NCI-H524 treated with DMSO at 0.1 percent for 48 hours (cell line): ENCODE measurements at regions not wholly inside any gene's neighbourhood (a gene's known extent, or its start where the extent isn't known, plus 50 kb on each side); places are given as distances from the start of the nearest gene placed in this dataset.

Experiments
- DNase-seq: peaks from one replicate; lab custom pipeline; 2025; lab: John Stamatoyannopoulos, UW

DNA sequence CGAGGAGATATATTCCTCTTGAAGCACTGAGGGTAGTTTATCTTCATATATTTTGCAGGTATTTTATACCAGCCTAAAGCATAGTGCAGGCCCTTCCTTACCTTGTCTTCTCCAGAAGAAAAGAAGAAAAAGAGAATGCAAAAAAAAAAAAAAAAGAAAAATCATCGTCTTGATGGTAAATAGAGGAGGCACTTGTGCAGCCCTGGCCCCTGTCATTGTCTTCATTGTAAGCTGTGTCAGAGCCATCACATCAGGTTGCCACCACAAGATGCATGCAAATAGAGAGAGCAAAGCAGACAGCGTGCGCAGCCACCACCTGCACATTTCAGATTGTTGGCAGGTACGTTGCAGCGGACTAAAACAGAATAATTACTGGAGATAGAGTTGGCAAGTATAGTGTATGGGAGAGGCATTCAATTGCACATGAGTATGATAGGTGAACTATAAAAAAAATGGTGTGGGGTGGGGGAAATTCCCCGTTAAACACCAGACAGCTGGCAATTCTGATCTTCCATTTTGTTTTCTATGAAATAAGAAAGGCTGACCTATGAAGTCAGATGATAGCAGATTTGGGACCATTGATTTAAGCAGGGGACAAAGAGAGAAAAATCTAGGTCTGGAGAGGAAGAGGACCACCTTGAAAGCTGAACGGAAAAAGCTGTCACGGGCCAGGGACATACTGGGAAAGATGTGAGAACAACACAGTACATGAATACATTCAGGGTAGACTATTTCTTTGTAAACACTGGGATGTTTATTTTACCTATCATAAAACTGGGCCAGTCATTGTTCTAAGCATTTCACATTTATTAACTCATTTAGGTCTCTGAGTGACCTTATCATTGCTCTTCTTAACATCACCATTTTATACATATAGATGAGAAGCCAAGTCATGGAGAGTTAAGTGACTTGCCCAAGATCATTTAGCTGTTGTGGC is 306.3 kb upstream of the SP8 start:
- no peak for DNase-seq

- no peak for DNase-seq
Measured at GRCh38 chr7:21094589-21094988, 307.9 kb upstream of the SP8 start.

GRCh38 chr7:21099432-21099831 is 312.7 kb upstream of the SP8 start:
- no peak for DNase-seq

DNA sequence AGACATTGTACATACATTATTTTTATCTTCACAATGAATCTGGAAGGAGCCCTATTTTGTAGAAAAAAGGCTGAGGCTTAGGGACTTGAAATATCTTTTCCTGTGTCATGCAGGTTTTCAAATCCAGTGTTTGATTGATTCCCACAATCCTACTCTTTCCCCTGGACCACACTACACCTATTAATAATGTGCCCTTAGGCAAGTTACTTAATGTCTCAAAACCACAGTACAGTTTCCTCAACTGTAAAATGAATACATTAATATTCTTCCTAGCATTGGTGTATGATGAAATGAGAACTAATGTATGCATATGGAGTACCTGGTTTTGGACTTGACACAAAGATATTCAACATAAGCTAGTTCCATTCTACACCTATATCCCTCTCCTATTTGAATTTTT is 313.3 kb upstream of the SP8 start:
- DNase-seq: no peak

DNA sequence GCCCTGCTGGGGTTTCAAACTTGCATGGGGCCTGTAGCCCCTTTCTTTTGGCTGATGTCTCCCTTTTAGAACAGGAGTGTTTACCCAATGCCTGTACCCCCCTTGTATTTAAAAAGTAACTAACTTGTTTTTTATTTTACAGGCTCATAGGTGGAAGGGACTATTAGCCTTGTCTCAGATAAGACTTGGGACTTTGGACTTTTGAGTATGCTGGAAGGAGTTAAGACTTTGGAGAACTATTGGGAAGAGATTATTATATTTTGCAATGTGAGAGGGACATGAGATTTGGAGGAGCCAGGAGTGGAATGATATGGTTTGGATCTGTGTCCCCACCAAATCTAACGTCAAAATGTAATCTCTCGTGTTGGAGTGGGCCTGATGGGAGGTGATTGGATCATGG is 314.9 kb upstream of the SP8 start:
- no peak for DNase-seq

DNA sequence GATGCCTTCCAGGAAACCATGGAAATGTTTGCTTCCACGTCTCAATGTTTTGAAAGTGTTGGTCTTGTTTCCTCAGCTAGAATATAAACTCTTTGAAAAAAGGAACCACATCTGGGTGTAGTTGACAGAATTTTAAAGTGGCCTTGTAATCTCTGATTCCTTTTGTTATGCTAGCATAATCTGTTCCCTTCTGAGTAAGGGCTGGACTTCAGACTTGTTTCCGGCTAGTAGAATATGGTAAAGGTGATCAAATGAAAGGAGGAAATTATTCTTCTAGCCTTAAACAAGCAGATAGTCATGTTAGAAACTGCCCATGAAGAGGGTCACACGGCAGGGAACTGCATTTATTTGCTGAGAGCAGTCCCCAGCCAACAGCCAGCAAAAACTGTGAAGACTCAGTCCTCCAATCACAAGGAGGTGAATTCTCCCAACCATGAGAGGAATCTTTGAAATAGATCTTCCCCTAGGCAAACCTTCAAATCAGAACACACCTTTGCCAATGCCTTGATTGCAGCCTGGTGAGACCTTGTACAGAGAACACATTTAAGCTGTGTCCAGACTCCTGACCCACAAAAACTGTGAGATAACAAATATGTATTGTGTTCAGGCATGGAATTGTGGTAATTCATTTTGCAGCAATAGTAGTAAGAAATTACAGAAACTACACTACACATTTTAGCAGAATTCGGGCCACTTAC is 316.9 kb upstream of the SP8 start:
- DNase-seq: no peak

- DNase-seq: no peak
Measured at GRCh38 chr7:21104124-21104500, 317.4 kb upstream of the SP8 start.

DNA sequence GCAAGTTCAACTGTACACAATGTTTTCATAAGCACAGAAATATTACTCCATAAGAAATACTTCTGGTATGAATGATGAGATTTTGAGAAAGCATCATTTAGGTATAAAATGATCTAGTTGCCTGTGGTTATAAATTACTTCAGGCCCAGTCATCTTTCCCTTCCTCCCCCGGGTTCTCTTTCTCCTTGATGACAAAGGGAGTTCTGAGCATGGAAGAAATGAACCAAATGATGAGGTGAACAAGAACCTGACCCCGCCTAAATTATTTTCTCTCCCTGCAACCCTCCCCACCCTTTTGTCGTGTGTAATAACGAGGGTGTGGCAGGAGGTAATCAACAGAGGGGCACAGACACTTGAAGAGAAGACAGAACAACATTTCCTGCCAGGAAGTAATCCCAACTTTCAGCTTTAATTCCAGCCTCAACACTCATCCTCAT is 319.6 kb upstream of the SP8 start:
- DNase-seq: no peak

DNA sequence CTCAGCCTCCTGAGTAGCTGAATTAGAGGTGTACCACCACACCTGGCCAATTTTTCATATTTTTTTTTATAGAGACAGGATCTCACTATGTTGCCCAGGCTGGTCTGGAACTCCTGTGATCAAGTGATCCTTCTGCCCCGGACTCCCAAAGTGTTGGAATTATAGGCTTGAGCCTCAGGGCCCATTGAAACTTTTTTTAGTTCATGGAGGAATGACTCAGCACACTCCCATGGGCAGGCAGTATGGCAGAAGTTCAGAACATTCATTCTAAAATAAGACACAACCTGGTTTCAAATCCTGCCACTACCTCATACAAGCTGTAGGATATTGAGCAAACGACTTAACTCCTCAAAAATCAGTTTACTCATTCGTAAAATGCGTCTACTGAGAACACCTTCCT is 320.4 kb upstream of the SP8 start:
- DNase-seq: no peak

DNA sequence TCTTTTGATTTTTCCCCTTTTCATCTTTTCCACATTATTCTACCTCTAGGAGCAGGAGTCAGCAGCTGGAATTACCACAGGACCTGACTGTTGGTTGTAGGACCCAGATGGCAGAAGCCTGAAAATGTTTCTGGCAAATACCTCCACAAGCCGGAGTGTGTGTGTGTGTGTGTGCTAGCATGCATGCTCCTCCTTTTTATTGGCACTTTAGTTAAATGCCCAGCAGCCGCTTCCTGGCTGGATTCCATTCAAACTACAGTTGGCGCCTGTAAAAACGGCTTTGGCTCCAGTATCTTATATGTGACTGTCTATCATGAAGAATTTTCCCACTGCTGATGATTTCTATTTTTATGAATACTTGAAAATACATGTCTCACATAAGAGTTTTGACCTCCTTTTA is 319.7 kb upstream of the SP4 start:
- no peak for DNase-seq

DNA sequence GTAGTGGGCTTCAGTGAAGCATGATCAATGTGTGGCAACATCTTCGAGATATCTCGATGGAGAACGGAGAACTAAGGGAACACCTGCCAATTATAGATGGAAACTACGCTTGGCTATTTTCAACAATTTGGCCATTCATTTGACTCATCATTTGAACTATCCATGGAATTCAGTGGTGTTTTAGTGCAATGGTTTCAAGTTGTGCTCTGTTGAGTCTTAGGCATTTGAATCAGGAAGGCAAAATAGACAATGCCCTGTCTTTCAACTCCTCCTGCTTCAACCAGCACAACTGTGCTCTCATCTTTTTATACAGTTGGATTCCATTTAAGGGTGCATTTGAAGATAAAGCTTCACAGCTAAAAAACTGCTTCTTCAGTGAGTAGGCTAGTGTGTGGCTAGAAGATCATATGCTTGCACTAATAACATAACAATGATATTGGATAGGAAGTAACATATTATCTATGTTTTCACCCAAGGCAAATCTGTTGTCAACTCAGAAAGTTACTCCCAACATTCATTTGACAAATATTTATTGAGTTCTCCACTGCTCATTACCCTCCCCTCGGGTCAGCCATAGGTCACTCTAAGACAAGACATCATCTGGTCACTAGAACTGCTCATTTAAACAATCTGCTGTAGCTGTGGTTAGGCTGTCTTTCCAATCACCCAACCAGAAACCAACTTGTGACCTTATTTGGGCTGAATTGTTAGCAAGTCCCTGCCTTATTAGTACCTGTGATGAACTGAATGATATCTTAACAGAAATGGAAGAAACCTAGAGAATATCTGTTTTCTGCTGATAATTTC is 314.1 kb upstream of the SP4 start:
- no peak for DNase-seq

- DNase-seq: no peak
Measured at GRCh38 chr7:21123586-21123985, 304.3 kb upstream of the SP4 start.

DNA sequence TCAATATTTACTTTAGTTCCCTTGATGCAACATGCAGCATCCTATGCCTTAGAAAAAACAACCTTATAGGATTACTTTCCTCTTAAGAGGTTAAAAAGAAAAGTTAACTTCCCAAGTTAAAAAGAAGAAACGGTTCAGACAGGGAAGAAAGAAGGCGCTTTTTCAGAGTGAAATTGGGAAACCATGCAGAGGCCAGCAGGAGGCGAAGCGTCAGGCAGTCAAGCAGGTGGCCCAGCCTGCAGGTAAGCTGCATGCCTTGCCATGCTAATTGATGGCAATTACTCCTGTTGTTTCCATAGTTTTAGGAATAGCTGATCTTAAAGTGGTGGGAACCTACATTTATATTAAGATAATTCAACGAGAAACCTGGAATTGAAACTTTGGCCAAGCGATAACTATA is 302.6 kb upstream of the SP4 start:
- no peak for DNase-seq

- DNase-seq: no peak
Measured at GRCh38 chr7:21128062-21128817, 299.6 kb upstream of the SP4 start.

- no peak for DNase-seq
Measured at GRCh38 chr7:21131897-21132296, 296.0 kb upstream of the SP4 start.

GRCh38 chr7:21134631-21135030 is 293.3 kb upstream of the SP4 start:
- DNase-seq: no peak

DNA sequence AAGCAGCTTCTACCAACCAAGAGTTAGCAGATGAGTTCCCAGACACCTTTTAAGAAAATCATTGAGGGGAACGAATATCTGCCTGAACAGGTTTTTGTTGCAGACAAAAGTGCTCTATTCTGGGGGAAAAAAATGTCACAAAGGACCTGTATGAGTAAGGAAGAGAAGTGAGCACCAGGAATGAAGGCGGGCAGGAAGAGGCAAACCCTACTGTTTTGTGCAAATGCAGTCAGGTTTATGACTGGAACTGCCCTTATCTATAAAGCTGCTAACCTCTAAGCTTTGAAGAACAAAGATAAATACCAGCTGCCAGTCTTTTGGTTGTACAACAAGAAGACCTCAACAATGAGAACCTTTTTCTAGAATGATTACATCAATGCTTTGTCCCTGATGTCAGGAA is 292.4 kb upstream of the SP4 start:
- no peak for DNase-seq

DNA sequence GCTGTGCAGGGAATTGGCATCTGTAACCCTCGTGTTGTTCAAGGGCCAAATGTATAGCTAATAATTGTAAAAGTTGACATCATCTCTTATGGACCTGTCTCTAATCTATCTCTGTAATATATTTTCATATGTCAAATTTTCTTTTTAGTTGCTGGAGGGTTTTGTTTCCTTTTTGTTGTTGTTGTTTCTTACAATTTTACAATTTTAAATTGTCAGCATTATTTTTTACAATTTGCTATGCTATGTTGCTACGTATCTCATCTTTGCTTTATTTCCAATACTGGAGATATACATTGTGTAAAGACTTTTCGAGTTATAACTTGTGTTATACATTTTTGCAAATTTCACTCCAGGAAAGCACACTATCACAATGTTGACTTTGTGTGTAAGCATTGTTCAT is 290.2 kb upstream of the SP4 start:
- DNase-seq: no peak

DNA sequence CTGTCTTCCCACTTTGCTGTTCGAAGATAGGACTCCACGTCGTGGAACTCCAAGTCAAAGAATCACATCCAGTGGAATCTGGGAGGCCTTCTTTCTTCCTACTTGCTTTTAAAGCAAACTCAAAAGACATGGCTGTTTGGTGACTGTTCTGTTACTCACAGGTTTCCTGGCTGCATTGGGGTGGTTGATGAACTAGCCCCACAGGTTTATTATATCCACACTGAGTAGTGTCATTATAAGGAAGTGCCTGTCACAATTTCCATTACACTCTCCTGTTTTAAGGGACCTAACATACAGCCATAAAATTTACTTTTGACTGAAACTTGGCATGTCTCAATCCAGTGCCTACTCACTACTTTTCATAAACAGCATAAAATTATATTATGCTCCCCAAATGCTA is 287.3 kb upstream of the SP4 start:
- DNase-seq: no peak

DNA sequence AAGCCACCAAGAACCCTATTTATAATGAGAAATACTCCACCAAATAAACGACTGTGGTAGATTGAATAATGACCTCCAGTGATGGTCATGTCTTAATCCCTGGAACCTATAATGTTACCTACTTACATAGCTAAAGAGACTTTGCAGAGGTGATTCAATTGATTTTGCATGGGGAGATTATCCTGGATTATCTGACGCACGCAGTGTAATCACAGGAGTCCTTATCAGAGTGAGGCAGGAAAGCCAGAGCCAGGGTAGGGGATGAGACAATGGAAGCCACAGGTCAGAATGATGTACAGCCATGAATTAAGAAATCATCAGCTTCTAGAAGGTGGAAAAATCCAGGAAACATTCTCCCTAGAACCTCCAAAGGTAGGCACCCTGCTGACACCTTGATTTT is 286.4 kb upstream of the SP4 start:
- DNase-seq: no peak

DNA sequence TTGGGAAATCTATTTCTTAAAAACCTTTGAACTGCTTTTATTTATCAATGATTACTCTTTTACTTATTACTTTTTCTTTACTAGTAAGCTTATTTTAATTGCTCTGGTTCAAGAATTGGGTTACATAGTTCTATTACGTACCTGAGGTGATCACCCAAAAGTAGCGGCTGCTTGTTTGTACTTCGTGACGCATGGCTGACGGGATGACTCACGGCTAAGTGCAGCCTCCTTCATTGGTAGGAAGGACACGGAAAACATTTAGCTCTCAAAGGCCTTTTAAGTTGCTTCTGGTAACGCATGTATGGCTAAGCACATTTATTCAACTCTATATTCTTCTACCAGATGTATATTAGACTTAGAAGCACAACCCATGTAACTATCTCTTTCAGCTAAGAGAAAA is 285.8 kb upstream of the SP4 start:
- DNase-seq: no peak
